ENCODE measurements at regions not wholly inside any gene's neighbourhood (a gene's known extent, or its start where the extent isn't known, plus 50 kb on each side); places are given as distances from the start of the nearest gene placed in this dataset.

GRCh38 chr5:38148021-38148625, 110.2 kb upstream of the EGFLAM start:
- H3K79me2 ChIP-seq (ENCODE audit: low read length), result no peaks in the 10 kb centered on the region
- no peaks in the 10 kb centered on the region for H3K4me1 ChIP-seq (ENCODE audit: low read length)
- no peak overlapping the region for H3K27ac ChIP-seq (ENCODE audit: low read length)
- no peak overlapping the region for H3K4me2 ChIP-seq (ENCODE audit: low read length)
- no peaks in the 10 kb centered on the region for H3K27me3 ChIP-seq (ENCODE audit: low read depth, low read length)
- H3K36me3 ChIP-seq (replicated peaks; ENCODE audit: low read depth, low read length), result no peaks in the 10 kb centered on the region
- H3K9ac ChIP-seq (ENCODE audit: low read length), result no peak overlapping the region
- H3K9me3 ChIP-seq (ENCODE audit: insufficient read depth, low read length), result no peaks in the 10 kb centered on the region
- no peaks in the 10 kb centered on the region for H4K20me1 ChIP-seq (ENCODE audit: insufficient read depth, low read length)
- no peak overlapping the region for H2AFZ ChIP-seq (ENCODE audit: low read depth, low read length)
- no peak overlapping the region for H3K4me3 ChIP-seq (ENCODE audit: low read length)
- TF ChIP-seq, protein P1, sequence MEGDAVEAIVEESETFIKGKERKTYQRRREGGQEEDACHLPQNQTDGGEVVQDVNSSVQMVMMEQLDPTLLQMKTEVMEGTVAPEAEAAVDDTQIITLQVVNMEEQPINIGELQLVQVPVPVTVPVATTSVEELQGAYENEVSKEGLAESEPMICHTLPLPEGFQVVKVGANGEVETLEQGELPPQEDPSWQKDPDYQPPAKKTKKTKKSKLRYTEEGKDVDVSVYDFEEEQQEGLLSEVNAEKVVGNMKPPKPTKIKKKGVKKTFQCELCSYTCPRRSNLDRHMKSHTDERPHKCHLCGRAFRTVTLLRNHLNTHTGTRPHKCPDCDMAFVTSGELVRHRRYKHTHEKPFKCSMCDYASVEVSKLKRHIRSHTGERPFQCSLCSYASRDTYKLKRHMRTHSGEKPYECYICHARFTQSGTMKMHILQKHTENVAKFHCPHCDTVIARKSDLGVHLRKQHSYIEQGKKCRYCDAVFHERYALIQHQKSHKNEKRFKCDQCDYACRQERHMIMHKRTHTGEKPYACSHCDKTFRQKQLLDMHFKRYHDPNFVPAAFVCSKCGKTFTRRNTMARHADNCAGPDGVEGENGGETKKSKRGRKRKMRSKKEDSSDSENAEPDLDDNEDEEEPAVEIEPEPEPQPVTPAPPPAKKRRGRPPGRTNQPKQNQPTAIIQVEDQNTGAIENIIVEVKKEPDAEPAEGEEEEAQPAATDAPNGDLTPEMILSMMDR (IDR thresholded peaks at IDR 0.05; ENCODE audit: low read depth, low read length), result no peak
- no peak for TF ChIP-seq EZH2phosphoT487 (IDR thresholded peaks at IDR 0.05; ENCODE audit: low read depth)

DNA sequence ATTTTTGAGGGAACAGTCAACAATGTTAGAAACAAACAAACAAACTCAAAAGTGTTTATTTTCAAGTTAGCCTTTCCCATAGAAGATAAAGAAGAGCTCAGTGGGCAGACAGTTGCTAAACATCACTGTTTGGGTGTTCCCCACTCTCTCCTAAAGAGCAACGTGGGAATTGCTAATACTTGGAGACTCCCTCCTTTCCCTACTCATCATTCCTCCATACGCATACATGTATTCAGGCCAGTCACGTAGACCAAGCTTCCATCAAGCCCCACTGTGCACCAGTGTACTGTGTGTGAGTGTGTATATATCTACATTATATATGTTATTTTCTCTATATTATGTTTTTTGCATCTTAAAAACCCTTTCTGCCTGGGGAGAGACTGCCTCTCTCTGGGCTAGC, 115.0 kb upstream of the EGFLAM start:
- Histone ChIP-seq H3K79me2 (ENCODE audit: low read length) (no peaks in the 10 kb centered on the region), H3K4me3 (ENCODE audit: low read length) (no peak overlapping the region), H3K9ac (ENCODE audit: low read length) (no peak overlapping the region), H3K4me1 (ENCODE audit: low read length) (0 out of 2 replicates have a peak, but pooled peaks cover 3% of the 10 kb centered on the region), H2AFZ (ENCODE audit: low read depth, low read length) (no peak overlapping the region), H3K36me3 (replicated peaks; ENCODE audit: low read depth, low read length) (no peaks in the 10 kb centered on the region), H3K9me3 (ENCODE audit: insufficient read depth, low read length) (no peaks in the 10 kb centered on the region), H3K4me2 (ENCODE audit: low read length) (no peak overlapping the region), H4K20me1 (ENCODE audit: insufficient read depth, low read length) (no peaks in the 10 kb centered on the region), H3K27me3 (ENCODE audit: low read depth, low read length) (peaks cover 8% of the 10 kb centered on the region; the same call in 1 of the 2 replicates), H3K27ac (ENCODE audit: low read length) (no peak overlapping the region)
- TF ChIP-seq, protein P1 (IDR thresholded peaks at IDR 0.05; ENCODE audit: low read depth, low read length), result no peak
- TF ChIP-seq EZH2phosphoT487 (IDR thresholded peaks at IDR 0.05; ENCODE audit: low read depth), result no peak

DNA sequence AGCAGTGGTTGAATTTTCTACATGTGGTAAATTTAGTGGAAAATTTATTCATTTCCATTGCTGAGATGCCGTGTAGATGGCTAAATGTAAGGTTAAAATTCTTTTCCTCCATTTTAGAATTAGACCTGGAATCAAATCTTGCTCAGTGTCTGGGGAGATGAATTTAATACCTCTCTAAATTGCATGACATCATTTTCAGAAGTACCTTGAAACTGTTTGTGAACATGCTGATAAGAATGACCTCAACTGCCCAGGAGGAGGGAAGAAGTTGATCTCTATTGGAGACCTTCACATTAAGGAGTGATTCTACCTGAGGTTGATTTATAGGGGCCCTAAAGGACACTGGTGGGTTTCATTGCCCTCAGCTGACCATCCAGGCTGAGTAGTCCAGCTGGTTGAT, 116.7 kb upstream of the EGFLAM start:
- no peaks in the 10 kb centered on the region for H4K20me1 ChIP-seq (ENCODE audit: insufficient read depth, low read length)
- H3K36me3 ChIP-seq (replicated peaks; ENCODE audit: low read depth, low read length), result no peaks in the 10 kb centered on the region
- H3K9ac ChIP-seq (ENCODE audit: low read length), result no peak overlapping the region
- no peak overlapping the region for H3K4me3 ChIP-seq (ENCODE audit: low read length)
- no peak overlapping the region for H3K4me2 ChIP-seq (ENCODE audit: low read length)
- no peaks in the 10 kb centered on the region for H3K79me2 ChIP-seq (ENCODE audit: low read length)
- H3K27me3 ChIP-seq (ENCODE audit: low read depth, low read length), result peaks cover 8% of the 10 kb centered on the region; the same call in 1 of the 2 replicates
- H3K27ac ChIP-seq (ENCODE audit: low read length), result no peak overlapping the region
- TF ChIP-seq EZH2phosphoT487 (IDR thresholded peaks at IDR 0.05; ENCODE audit: low read depth), result no peak
- TF ChIP-seq, protein P1 (IDR thresholded peaks at IDR 0.05; ENCODE audit: low read depth, low read length), result no peak
- H3K4me1 ChIP-seq (ENCODE audit: low read length), result 0 out of 2 replicates have a peak, but pooled peaks cover 3% of the 10 kb centered on the region
- no peak overlapping the region for H2AFZ ChIP-seq (ENCODE audit: low read depth, low read length)
- H3K9me3 ChIP-seq (ENCODE audit: insufficient read depth, low read length), result no peaks in the 10 kb centered on the region

- H4K20me1 ChIP-seq (ENCODE audit: insufficient read depth, low read length), result no peaks in the 10 kb centered on the region
- H3K79me2 ChIP-seq (ENCODE audit: low read length), result no peaks in the 10 kb centered on the region
- H3K4me2 ChIP-seq (ENCODE audit: low read length), result no peak overlapping the region
- no peak overlapping the region for H3K4me3 ChIP-seq (ENCODE audit: low read length)
- no peak overlapping the region for H2AFZ ChIP-seq (ENCODE audit: low read depth, low read length)
- H3K27ac ChIP-seq (ENCODE audit: low read length), result no peak overlapping the region
- H3K9me3 ChIP-seq (ENCODE audit: insufficient read depth, low read length), result no peaks in the 10 kb centered on the region
- H3K27me3 ChIP-seq (ENCODE audit: low read depth, low read length), result peaks cover 8% of the 10 kb centered on the region; the same call in 1 of the 2 replicates
- H3K4me1 ChIP-seq (ENCODE audit: low read length), result 0 out of 2 replicates have a peak, but pooled peaks cover 3% of the 10 kb centered on the region
- H3K36me3 ChIP-seq (replicated peaks; ENCODE audit: low read depth, low read length), result no peaks in the 10 kb centered on the region
- TF ChIP-seq EZH2phosphoT487 (IDR thresholded peaks at IDR 0.05; ENCODE audit: low read depth), result no peak
- TF ChIP-seq, protein P1 (IDR thresholded peaks at IDR 0.05; ENCODE audit: low read depth, low read length), result no peak
- no peak overlapping the region for H3K9ac ChIP-seq (ENCODE audit: low read length)
Observed at GRCh38 chr5:38138574-38138973, 119.8 kb upstream of the EGFLAM start.

Measured in OCI-LY3 (cell line).